ENCODE measurements at regions not wholly inside any gene's neighbourhood (a gene's known extent, or its start where the extent isn't known, plus 50 kb on each side); places are given as distances from the start of the nearest gene placed in this dataset.

- no peak for DNase-seq
Observed at GRCh38 chr1:101323535-101323934, 86.7 kb downstream of the S1PR1 start.

- no peak for DNase-seq
Observed at GRCh38 chr1:101325144-101325543, 88.3 kb downstream of the S1PR1 start.

- no peak for DNase-seq
Observed at GRCh38 chr1:101330427-101331130, 93.8 kb downstream of the S1PR1 start.

- no peak for DNase-seq
Observed at GRCh38 chr1:101331794-101332193, 95.0 kb downstream of the S1PR1 start.

- DNase-seq: no peak
Observed at GRCh38 chr1:101332633-101333032, 95.8 kb downstream of the S1PR1 start.

GRCh38 chr1:101333186-101333585 lies 96.4 kb downstream of the S1PR1 start:
- DNase-seq: no peak

- no peak for DNase-seq
Observed at GRCh38 chr1:101337968-101338367, 101.1 kb downstream of the S1PR1 start.

GRCh38 chr1:101338714-101339430 lies 102.1 kb downstream of the S1PR1 start:
- DNase-seq: no peak

GRCh38 chr1:101344745-101345144 lies 107.9 kb downstream of the S1PR1 start:
- DNase-seq: peak in 1 of 2 experiments; percentile 6

- DNase-seq: no peak
Observed at GRCh38 chr1:101346419-101346818, 109.6 kb downstream of the S1PR1 start.

GRCh38 chr1:101356013-101356412 lies 119.2 kb downstream of the S1PR1 start:
- DNase-seq: no peak

- DNase-seq: no peak
Observed at GRCh38 chr1:101356604-101357443, 120.0 kb downstream of the S1PR1 start.

GRCh38 chr1:101357444-101357986 lies 120.7 kb downstream of the S1PR1 start:
- DNase-seq: peak; percentile 75 to 89

GRCh38 chr1:101360506-101360905 lies 123.7 kb downstream of the S1PR1 start:
- DNase-seq: no peak

- no peak for DNase-seq
Observed at GRCh38 chr1:101363891-101364318, 127.1 kb downstream of the S1PR1 start.

- DNase-seq: no peak
Observed at GRCh38 chr1:101364370-101365120, 127.7 kb downstream of the S1PR1 start.

- DNase-seq: no peak
Observed at GRCh38 chr1:101365186-101365585, 128.4 kb downstream of the S1PR1 start.

- no peak for DNase-seq
Observed at GRCh38 chr1:101365878-101366277, 129.1 kb downstream of the S1PR1 start.

GRCh38 chr1:101366513-101367215 lies 129.8 kb downstream of the S1PR1 start:
- peak; percentile 33 to 70 for DNase-seq

- peak in 1 of 2 experiments; percentile 19 for DNase-seq
Observed at GRCh38 chr1:101367630-101368029, 130.8 kb downstream of the S1PR1 start.

- no peak for DNase-seq
Observed at GRCh38 chr1:101370488-101370887, 133.7 kb downstream of the S1PR1 start.

GRCh38 chr1:101371259-101371658 lies 134.4 kb downstream of the S1PR1 start:
- peak in 1 of 2 experiments; percentile 6 for DNase-seq

All from NCI-H446 (cell line).